DND-41 (cell line): ENCODE measurements at regions not wholly inside any gene's neighbourhood (a gene's known extent, or its start where the extent isn't known, plus 50 kb on each side); places are given as distances from the start of the nearest gene placed in this dataset.

ENCODE experiments used
- ATAC-seq: fragments of 200-7000 bp; cut with Tn5 transposase; 3 replicates; pipeline ENCODE4 v1.9.1; 2021; ENCODE audit warnings: low read depth; ENCODE audit not compliant: insufficient read depth
- DNase-seq: peaks from one replicate; pipeline ENCODE4 v3.0.0-alpha.2; 2020
- H2AFZ ChIP-seq: 2 replicates; pipeline ENCODE4 v1.6.0; 2012; ENCODE audit warnings: low read depth, low read length
- H3K27ac ChIP-seq: 2 replicates; pipeline ENCODE4 v1.5.1; 2012; ENCODE audit warnings: low read length, inconsistent platforms
- H3K27me3 ChIP-seq: fragments of 200-600 bp; sonication (generic); 2 replicates; pipeline ENCODE4 v1.6.0; 2012; ENCODE audit warnings: low read length, mild to moderate bottlenecking, inconsistent platforms; ENCODE audit not compliant: insufficient read depth, poor library complexity
- H3K36me3 ChIP-seq: 2 replicates; pipeline ENCODE4 v1.5.1; 2012; ENCODE audit warnings: low read length, inconsistent platforms; ENCODE audit not compliant: insufficient read depth
- H3K4me1 ChIP-seq: 2 replicates; pipeline ENCODE4 v1.5.1; 2012; ENCODE audit warnings: mild to moderate bottlenecking, low read length; ENCODE audit not compliant: insufficient read depth
- H3K4me2 ChIP-seq: 2 replicates; pipeline ENCODE4 v1.6.0; 2012; ENCODE audit warnings: mild to moderate bottlenecking, moderate library complexity, low read length, inconsistent platforms; ENCODE audit not compliant: insufficient read depth
- H3K4me3 ChIP-seq, 2 experiments: fragments of 200-600 bp in 1 of 2; shearing (Covaris generic) in 1 of 2; 2 replicates each; pipeline ENCODE4 v1.5.1; 2012 to 2016; ENCODE audit warnings: inconsistent platforms in 2 of 2, low read length in 2 of 2, mild to moderate bottlenecking in 2 of 2, low read depth in 1 of 2, moderate library complexity in 1 of 2
- H3K79me2 ChIP-seq: 2 replicates; pipeline ENCODE4 v1.6.0; 2012; ENCODE audit warnings: low read length, inconsistent platforms; ENCODE audit not compliant: insufficient read depth
- H3K9ac ChIP-seq: 2 replicates; pipeline ENCODE4 v1.6.0; 2012; ENCODE audit warnings: low read depth, mild to moderate bottlenecking, inconsistent platforms, low read length, moderate library complexity
- H3K9me3 ChIP-seq: 2 replicates; pipeline ENCODE4 v1.5.1; 2012; ENCODE audit warnings: low read length, moderate library complexity, mild to moderate bottlenecking, inconsistent platforms; ENCODE audit not compliant: insufficient read depth, severe bottlenecking
- H4K20me1 ChIP-seq: 2 replicates; pipeline ENCODE4 v1.6.0; 2012; ENCODE audit warnings: low read length; ENCODE audit not compliant: insufficient read depth
- EZH2 ChIP-seq: IDR thresholded peaks from 3 replicates; pipeline ENCODE4 v1.6.1; 2012; ENCODE audit warnings: borderline replicate concordance, low read depth, mild to moderate bottlenecking, moderate library complexity, low read length, inconsistent platforms; ENCODE audit not compliant: severe bottlenecking
- TF ChIP-seq, protein P1 (sequence below): IDR thresholded peaks from 2 replicates; pipeline ENCODE4 v1.5.1; 2012; ENCODE audit warnings: borderline replicate concordance, low read length, moderate library complexity, mild to moderate bottlenecking; ENCODE audit not compliant: poor library complexity, severe bottlenecking; ENCODE audit errors: extremely low read depth

DNA sequence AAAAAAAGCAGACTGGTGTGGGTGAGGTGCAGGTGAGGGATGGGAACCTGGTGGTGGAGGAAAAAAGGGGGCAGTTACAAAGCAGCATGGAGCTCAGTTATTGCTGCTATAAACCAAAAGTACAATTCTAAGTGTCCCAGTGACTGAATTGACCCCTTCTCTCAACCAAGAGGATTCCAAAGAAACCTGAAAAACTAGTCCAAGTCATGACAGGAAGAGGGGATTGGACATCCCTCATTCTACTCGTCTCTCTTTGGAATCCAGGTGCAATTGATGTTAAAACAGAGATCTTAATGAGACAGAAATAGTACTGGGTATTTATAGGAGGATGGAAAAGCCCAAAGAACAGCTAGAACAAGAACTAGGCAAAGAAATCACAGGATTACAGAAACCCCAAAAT is 322.3 kb upstream of the IGFBP3 start:
- H3K9ac ChIP-seq = no peak overlapping the region
- no peaks in the 10 kb centered on the region for H3K9me3 ChIP-seq
- H4K20me1 ChIP-seq = no peaks in the 10 kb centered on the region
- H2AFZ ChIP-seq = no peak overlapping the region
- no peak overlapping the region for H3K4me3 ChIP-seq
- no peak overlapping the region for H3K27ac ChIP-seq
- H3K4me1 ChIP-seq = no peaks in the 10 kb centered on the region
- TF ChIP-seq EZH2 = no peak
- TF ChIP-seq, protein P1, sequence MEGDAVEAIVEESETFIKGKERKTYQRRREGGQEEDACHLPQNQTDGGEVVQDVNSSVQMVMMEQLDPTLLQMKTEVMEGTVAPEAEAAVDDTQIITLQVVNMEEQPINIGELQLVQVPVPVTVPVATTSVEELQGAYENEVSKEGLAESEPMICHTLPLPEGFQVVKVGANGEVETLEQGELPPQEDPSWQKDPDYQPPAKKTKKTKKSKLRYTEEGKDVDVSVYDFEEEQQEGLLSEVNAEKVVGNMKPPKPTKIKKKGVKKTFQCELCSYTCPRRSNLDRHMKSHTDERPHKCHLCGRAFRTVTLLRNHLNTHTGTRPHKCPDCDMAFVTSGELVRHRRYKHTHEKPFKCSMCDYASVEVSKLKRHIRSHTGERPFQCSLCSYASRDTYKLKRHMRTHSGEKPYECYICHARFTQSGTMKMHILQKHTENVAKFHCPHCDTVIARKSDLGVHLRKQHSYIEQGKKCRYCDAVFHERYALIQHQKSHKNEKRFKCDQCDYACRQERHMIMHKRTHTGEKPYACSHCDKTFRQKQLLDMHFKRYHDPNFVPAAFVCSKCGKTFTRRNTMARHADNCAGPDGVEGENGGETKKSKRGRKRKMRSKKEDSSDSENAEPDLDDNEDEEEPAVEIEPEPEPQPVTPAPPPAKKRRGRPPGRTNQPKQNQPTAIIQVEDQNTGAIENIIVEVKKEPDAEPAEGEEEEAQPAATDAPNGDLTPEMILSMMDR = no peak
- ATAC-seq = no peak
- no peak for DNase-seq
- H3K27me3 ChIP-seq = no peaks in the 10 kb centered on the region
- H3K79me2 ChIP-seq = no peaks in the 10 kb centered on the region
- no peak overlapping the region for H3K4me2 ChIP-seq
- H3K36me3 ChIP-seq = no peaks in the 10 kb centered on the region

DNA sequence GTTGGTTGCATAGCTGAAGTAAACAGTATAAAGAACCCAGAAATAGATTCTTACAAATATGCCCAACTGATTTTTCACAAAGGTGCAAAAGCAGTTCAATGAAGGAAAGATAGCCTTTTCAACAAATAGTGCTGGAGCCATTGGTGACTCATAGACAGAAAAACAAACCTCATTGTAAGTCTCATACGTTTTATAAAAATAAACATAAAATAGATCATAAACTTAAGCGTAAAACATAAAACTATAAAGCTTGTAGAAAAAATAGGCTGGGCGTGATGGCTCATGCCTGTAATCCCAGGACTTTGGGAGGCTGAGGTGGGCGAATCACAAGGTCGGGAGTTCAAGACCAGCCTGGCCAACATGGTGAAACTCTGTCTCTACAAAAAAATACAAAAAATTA is 318.8 kb upstream of the IGFBP3 start:
- Histone ChIP-seq H3K9ac (no peak overlapping the region), H3K4me1 (no peaks in the 10 kb centered on the region), H3K36me3 (no peaks in the 10 kb centered on the region), H4K20me1 (no peaks in the 10 kb centered on the region), H3K9me3 (no peaks in the 10 kb centered on the region), H2AFZ (no peak overlapping the region), H3K27ac (no peak overlapping the region), H3K79me2 (no peaks in the 10 kb centered on the region), H3K4me3 (no peak overlapping the region), H3K4me2 (no peak overlapping the region), H3K27me3 (no peaks in the 10 kb centered on the region)
- TF ChIP-seq EZH2 = no peak
- TF ChIP-seq, protein P1 = no peak
- no peak for DNase-seq
- ATAC-seq = no peak

DNA sequence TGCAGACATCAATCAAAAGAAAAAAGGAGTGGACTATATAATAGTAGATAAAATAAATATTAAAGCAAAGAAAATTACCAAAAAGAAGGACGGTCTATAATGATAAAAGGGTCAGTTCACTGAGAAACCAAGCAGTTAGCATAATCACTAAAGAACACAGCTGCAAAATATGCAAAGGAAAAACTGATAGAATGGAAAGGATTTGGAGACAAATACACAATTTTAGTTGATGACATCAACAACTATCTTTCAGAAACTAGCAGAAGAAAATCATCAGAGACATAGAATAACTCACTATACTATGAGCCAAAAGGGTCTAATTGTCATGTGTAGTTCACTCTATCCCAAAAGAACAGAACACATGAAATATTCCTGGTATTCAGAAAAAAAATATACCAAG is 316.4 kb upstream of the IGFBP3 start:
- no peaks in the 10 kb centered on the region for H3K36me3 ChIP-seq
- DNase-seq (no peak), ATAC-seq (no peak)
- H3K9me3 ChIP-seq = no peaks in the 10 kb centered on the region
- no peaks in the 10 kb centered on the region for H3K27me3 ChIP-seq
- no peak overlapping the region for H3K27ac ChIP-seq
- no peaks in the 10 kb centered on the region for H4K20me1 ChIP-seq
- H2AFZ ChIP-seq = no peak overlapping the region
- no peaks in the 10 kb centered on the region for H3K4me1 ChIP-seq
- no peak overlapping the region for H3K4me3 ChIP-seq
- no peak for TF ChIP-seq EZH2
- TF ChIP-seq, protein P1 = no peak
- no peaks in the 10 kb centered on the region for H3K79me2 ChIP-seq
- H3K9ac ChIP-seq = no peak overlapping the region
- no peak overlapping the region for H3K4me2 ChIP-seq
